Endodermal cell (in vitro differentiated cells): ENCODE measurements at regions not wholly inside any gene's neighbourhood (a gene's known extent, or its start where the extent isn't known, plus 50 kb on each side); places are given as distances from the start of the nearest gene placed in this dataset.

Experiments used
- DNase-seq: peaks from one replicate; pipeline ENCODE4 v3.0.0-alpha.2; 2017
- H3K27ac ChIP-seq: 2 replicates; pipeline ENCODE4 v1.5.1; 2013; ENCODE audit warnings: mild to moderate bottlenecking, low read depth, low read length, moderate library complexity
- H3K27me3 ChIP-seq: 2 replicates; pipeline ENCODE4 v1.6.1; 2013; ENCODE audit warnings: mild to moderate bottlenecking, low read length, moderate library complexity; ENCODE audit not compliant: insufficient read depth, control insufficient read depth, poor library complexity, severe bottlenecking
- H3K36me3 ChIP-seq: 2 replicates; pipeline ENCODE4 v1.7.0; 2013; ENCODE audit warnings: mild to moderate bottlenecking, low read length, moderate library complexity; ENCODE audit not compliant: control insufficient read depth, insufficient read depth
- H3K4me1 ChIP-seq: one replicate; pipeline ENCODE4 v1.7.0; 2013; ENCODE audit warnings: low read length; ENCODE audit not compliant: control insufficient read depth, insufficient read depth
- H3K4me3 ChIP-seq: 2 replicates; pipeline ENCODE4 v1.5.1; 2013; ENCODE audit warnings: mild to moderate bottlenecking, low read length, moderate library complexity
- H3K9ac ChIP-seq: 2 replicates; pipeline ENCODE4 v1.6.1; 2013; ENCODE audit warnings: mild to moderate bottlenecking, low read length, moderate library complexity; ENCODE audit not compliant: poor library complexity, severe bottlenecking; ENCODE audit errors: extremely low read depth
- H3K9me3 ChIP-seq: 2 replicates; pipeline ENCODE4 v1.6.1; 2013; ENCODE audit warnings: mild to moderate bottlenecking, low read length, moderate library complexity; ENCODE audit not compliant: control insufficient read depth
- H3K27ac Mint-ChIP-seq: 2 replicates; pipeline ENCODE4 v1.8.0; 2020; ENCODE audit warnings: mixed read lengths
- H3K27me3 Mint-ChIP-seq: 2 replicates; pipeline ENCODE4 v1.8.0; 2021; ENCODE audit warnings: mild to moderate bottlenecking, mixed read lengths; ENCODE audit not compliant: insufficient read depth
- H3K36me3 Mint-ChIP-seq: 2 replicates; pipeline ENCODE4 v1.8.0; 2020; ENCODE audit warnings: low read depth, mixed read lengths
- H3K4me1 Mint-ChIP-seq: 2 replicates; pipeline ENCODE4 v1.8.0; 2020; ENCODE audit warnings: mixed read lengths
- H3K4me3 Mint-ChIP-seq: 2 replicates; pipeline ENCODE4 v1.8.0; 2020; ENCODE audit warnings: mild to moderate bottlenecking, moderate library complexity, mixed read lengths
- H3K9me3 Mint-ChIP-seq: 2 replicates; pipeline ENCODE4 v1.8.0; 2020; ENCODE audit warnings: mild to moderate bottlenecking, mixed read lengths
- CTCF ChIP-seq: fragments of 200-600 bp; sonication (generic); conservative IDR thresholded peaks from 2 replicates; pipeline ENCODE4 v1.5.0; 2021; ENCODE audit warnings: antibody characterized with exemption, mild to moderate bottlenecking
- WGBS, 2 experiments: methylation state at CpG; one replicate each; pipeline versions ENCODE4 v1.1.5 to v1.1.7; 2013; ENCODE audit warnings: missing lambda C conversion rate in 2 of 2, mixed read lengths in 1 of 2; ENCODE audit not compliant: insufficient coverage in 1 of 2, insufficient read length in 1 of 2; 5-methylcytosine and 5-hydroxymethylcytosine counted together

- Histone ChIP-seq H3K4me3 (no peak overlapping the region), H3K27ac (no peak overlapping the region), H3K27me3 (no peaks in the 10 kb centered on the region), H3K36me3 (no peaks in the 10 kb centered on the region), H3K9ac (no peak overlapping the region), H3K4me1 (peaks cover 6% of the 10 kb centered on the region), H3K9me3 (peaks cover 6% of the 10 kb centered on the region)
- no peaks in the 10 kb centered on the region for H3K36me3 Mint-ChIP-seq
- H3K27me3 Mint-ChIP-seq = no peaks in the 10 kb centered on the region
- TF ChIP-seq CTCF = no peak
- peak overlapping the region; percentile 28 for H3K27ac Mint-ChIP-seq
- peaks cover 3% of the 10 kb centered on the region for H3K9me3 Mint-ChIP-seq
- H3K4me1 Mint-ChIP-seq = peaks cover 22% of the 10 kb centered on the region
- no peak for DNase-seq
- no peak overlapping the region for H3K4me3 Mint-ChIP-seq
Observed at GRCh38 chr9:81002906-81003305, 686.4 kb downstream of the TLE1 start.

- Histone ChIP-seq H3K4me1 (peaks cover 6% of the 10 kb centered on the region), H3K9me3 (peaks cover 6% of the 10 kb centered on the region), H3K36me3 (no peaks in the 10 kb centered on the region), H3K4me3 (no peak overlapping the region), H3K27me3 (no peaks in the 10 kb centered on the region), H3K27ac (no peak overlapping the region), H3K9ac (no peak overlapping the region)
- Mint-ChIP-seq H3K36me3 (no peaks in the 10 kb centered on the region), H3K4me1 (peaks cover 22% of the 10 kb centered on the region), H3K27me3 (no peaks in the 10 kb centered on the region), H3K27ac (peak overlapping the region; percentile 56), H3K9me3 (peaks cover 3% of the 10 kb centered on the region), H3K4me3 (no peak overlapping the region)
- peak; percentile 50 for DNase-seq
- no peak for TF ChIP-seq CTCF
- WGBS, 2 experiments = 0 to 50% methylated on average over 1 to 3 of the region's 3 CpGs
Observed at GRCh38 chr9:81002242-81002641, 687.1 kb downstream of the TLE1 start.

GRCh38 chr9:80995759-80996158 lies 693.6 kb downstream of the TLE1 start:
- Histone ChIP-seq H3K27me3 (no peaks in the 10 kb centered on the region), H3K9ac (no peak overlapping the region), H3K36me3 (no peaks in the 10 kb centered on the region), H3K9me3 (no peaks in the 10 kb centered on the region), H3K4me3 (no peak overlapping the region), H3K27ac (no peak overlapping the region), H3K4me1 (no peaks in the 10 kb centered on the region)
- no peak overlapping the region for H3K4me3 Mint-ChIP-seq
- no peak for DNase-seq
- H3K27ac Mint-ChIP-seq = no peak overlapping the region
- no peaks in the 10 kb centered on the region for H3K36me3 Mint-ChIP-seq
- 91% methylated on average over 4 of the region's 4 CpGs; no CpG with 5 or more reads in 1 of the 2 experiments for WGBS, 2 experiments
- TF ChIP-seq CTCF = no peak
- no peaks in the 10 kb centered on the region for H3K27me3 Mint-ChIP-seq
- no peaks in the 10 kb centered on the region for H3K4me1 Mint-ChIP-seq
- no peaks in the 10 kb centered on the region for H3K9me3 Mint-ChIP-seq
